Tongue (tissue), 1 donor: ENCODE measurements at regions not wholly inside any gene's neighbourhood (a gene's known extent, or its start where the extent isn't known, plus 50 kb on each side); places are given as distances from the start of the nearest gene placed in this dataset.
"Not testable (repeated sequence)": the region's sequence is repeated elsewhere in the genome, so short reads cannot be mapped to it uniquely, and the experiment has no call there.

Source experiments
- DNase-seq: peaks from one replicate; pipeline ENCODE4 v3.0.0-alpha.2; 2015

- no peak for DNase-seq
Measured at GRCh38 chr7:84879570-84880325, 307.1 kb downstream of the SEMA3D start.

- no peak for DNase-seq
Measured at GRCh38 chr7:84877943-84878570, 308.8 kb downstream of the SEMA3D start.

- DNase-seq = peak; percentile 24
Measured at GRCh38 chr7:84876061-84876821, 310.6 kb downstream of the SEMA3D start.

GRCh38 chr7:84865560-84865959 is 321.3 kb downstream of the SEMA3D start:
- no peak for DNase-seq

DNA sequence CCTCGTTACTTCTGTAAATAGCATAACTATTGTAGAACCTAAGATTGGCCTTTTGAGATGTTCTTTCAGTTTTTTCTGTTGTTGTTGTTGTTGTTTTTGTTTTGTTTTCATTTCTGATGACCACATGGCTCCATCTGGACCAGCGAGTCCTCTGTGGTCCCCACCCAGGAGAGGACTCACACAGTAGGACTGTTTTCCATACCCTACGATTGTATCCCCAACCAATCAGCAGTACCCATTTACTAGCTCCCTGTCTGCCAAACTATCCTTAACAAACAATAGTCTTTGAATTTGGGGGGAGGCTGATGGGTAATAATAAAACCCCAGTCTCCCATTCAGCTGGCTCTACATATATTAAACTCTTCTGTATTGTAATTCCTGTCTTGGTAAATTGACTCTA is 329.5 kb downstream of the SEMA3D start:
- DNase-seq = no peak

DNA sequence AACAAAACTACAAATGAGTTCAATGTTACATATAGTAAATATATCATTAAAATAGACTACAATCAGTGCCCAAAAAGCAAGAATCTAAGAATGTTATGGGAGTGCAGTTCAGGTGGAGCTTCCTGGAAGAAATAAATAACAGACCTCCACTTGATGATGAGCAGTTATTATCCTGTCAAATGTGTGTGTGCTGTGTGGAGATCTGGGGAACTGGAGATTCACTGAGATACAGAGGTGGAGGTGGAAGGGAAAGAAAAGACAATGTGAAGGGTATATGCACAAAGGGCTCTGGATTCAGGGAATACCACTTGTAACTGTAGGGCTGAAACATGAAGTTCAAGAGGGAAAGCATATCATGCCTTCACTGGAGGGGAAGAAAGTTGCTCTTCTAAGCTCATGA is 331.1 kb downstream of the SEMA3D start:
- no peak for DNase-seq

DNA sequence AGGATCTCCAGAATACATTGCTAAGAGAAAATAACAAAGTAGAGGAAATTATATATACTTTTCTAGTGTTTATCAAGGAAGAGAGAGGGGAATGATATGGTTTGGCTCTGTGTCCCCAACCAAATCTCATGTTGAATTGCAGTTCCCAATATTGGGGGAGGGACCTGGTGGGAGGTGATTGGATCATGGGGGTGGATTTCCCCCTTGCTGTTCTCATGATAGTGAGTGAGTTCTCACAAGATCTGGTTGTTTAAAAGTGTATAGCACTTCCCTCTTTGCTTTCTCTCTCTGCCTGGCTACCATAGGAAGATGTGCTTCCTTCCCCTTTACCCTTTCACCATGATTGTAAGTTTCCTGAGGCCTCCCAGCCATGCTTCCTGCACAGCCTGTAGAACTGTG is 337.9 kb downstream of the SEMA3D start:
- DNase-seq = not testable (repeated sequence)

DNA sequence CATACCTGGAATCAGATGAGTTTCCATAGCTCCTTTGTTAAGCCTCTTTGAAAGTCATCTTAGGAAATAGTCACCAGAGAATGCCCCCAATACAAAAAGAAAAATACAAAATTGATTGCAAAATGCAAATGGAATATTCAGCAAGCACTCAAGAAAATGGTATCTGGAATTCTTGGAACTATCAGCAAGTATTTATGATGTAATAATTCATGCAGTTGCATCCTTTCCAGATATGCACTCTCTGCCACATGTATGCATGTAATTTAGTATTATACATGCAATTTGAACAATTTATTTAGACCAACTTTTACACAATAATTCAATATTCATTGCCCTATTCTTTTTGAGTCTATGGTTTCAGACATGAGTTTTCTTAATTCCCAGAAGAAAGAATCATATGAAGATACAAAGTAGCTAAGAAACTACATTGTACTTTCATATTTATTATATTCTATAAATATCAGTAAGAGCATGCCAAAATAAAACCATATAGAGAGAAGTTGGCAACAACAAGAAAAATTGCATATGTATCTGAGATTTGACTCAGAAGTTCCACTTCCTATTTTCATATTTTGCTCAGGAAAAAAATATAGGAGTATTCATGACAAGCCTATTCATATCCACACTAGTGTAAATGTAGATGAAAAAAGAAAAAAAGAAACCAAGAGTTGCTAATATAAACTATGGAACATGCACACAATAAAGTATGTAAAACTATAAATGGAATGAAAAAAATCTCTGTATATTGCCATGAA is 338.5 kb downstream of the SEMA3D start:
- no peak for DNase-seq

- no peak for DNase-seq
Measured at GRCh38 chr7:84847790-84848189, 339.1 kb downstream of the SEMA3D start.

GRCh38 chr7:84847038-84847437 is 339.8 kb downstream of the SEMA3D start:
- no peak for DNase-seq

DNA sequence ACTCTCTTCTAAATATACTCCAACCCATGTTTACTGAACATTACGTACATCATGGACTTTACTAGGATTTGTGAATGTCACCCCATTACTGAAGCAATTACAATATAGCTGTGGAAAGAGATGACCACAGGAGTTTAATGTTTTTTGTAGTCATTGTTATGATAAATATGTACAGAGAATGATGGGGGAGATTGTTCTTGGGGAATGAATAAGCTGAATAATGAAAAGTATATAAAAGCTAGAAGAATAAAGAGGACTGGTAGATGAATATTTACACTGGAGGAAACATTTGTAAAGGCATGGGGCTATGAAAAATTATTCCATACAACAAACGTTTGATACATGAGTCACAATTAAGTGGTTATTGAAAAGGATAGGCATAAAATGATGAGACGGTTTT is 340.9 kb downstream of the SEMA3D start:
- no peak for DNase-seq

- no peak for DNase-seq
Measured at GRCh38 chr7:84844771-84845170, 342.1 kb downstream of the SEMA3D start.

DNA sequence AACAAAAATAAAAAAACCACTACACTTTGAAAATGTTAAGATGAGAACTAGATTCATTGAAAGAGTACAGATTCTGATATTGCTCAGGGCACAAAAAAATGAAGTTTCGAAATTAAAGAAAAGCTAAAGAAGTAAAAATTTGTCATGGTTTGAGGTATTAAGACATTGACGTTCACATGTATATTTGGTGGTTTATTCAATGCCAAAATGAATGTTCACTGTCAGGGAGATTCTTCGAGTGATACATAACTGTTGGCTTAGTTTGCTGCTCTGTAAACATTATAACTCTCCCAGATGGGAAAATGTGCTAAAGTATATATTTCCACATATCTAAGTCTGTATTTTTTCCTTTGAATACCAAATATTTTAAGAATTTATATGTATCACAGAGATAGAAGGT is 345.0 kb downstream of the SEMA3D start:
- DNase-seq = peak; percentile 32

- no peak for DNase-seq
Measured at GRCh38 chr7:84838857-84839256, 348.0 kb downstream of the SEMA3D start.

DNA sequence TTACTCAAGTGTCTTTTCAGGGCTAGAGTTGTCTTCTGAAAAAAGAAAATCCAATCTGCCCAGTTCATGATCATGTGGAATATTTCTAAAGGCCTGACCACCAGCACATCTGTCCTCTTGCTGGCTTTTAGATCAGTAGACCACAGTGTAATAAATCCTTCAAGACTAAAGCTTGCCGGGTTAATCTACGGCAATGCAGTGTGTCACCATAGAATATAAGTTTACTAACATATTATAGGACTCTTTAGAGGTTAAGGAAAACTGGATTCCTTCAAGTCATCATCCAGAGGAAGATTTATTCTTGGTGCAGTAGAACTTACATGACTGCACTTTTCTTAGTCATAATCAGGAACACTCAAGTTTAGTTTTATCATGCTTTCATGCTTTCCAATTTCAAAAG is 349.5 kb downstream of the SEMA3D start:
- DNase-seq = no peak

DNA sequence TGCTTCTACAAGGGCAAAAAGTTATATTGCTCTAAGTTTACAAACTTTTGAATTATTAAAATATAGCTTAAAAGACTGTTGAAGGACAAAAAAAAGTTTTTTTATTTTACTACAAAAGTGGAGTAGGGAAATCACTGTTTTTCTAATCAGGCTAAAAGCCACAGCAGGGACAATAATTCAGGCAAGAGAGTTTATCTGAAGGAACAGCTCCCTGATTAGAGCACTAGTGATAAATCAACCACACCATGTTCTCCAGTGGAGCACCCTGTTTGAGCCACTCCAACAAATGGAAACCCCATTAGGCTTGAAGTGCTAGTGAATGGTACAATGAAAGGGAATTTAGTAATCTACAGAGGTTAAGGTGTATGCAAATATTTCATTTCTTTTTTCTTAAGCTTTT is 357.1 kb downstream of the SEMA3D start:
- DNase-seq = no peak

DNA sequence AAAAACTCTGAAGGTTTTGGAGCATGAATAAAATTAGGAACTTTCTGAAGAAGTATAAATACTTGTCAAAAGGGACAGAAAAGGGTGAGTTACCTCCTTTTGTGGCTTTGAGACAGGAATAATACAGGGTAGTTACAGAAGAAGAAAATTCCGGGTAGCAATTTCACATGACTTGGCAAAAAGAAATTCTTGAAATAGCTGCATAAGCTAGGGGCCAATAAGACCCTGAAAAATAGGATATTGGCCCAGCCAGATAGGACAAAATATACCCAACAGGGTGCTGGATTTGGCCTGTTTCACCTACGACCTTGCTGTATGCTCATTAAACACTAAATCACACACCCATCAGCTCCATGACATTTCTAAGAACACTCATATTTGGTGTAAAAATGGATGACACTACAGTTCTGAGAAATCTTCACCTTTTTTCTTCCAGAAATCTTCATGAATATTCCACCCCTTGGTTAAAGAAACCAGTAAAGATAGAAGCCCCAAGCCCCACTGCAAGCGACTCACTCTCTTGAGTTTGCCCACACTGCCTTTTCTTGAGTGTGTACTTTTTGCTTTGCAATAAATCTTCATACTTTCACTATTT is 362.7 kb downstream of the SEMA3D start:
- no peak for DNase-seq

DNA sequence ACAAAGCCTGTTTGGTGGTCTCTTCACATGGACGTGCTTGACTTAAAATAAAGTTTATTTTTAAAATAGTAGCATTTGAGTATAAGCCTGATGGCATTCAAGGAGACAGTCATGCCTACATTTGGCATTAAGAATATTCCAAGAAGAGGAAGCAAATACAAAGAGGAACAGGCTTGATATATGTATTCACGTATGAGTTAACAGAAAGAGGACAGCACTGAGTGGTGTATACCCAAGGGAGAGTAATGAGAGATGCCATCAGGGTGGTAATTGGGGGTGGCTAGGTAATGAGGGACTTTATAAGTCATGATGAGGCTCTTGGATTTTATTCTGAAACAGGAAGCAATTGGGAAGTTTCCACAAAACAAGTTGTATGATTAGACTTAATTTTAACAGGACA is 363.3 kb downstream of the SEMA3D start:
- DNase-seq = no peak

- no peak for DNase-seq
Measured at GRCh38 chr7:84822941-84823510, 363.8 kb downstream of the SEMA3D start.

GRCh38 chr7:84821671-84822534 is 365.0 kb downstream of the SEMA3D start:
- no peak for DNase-seq

DNA sequence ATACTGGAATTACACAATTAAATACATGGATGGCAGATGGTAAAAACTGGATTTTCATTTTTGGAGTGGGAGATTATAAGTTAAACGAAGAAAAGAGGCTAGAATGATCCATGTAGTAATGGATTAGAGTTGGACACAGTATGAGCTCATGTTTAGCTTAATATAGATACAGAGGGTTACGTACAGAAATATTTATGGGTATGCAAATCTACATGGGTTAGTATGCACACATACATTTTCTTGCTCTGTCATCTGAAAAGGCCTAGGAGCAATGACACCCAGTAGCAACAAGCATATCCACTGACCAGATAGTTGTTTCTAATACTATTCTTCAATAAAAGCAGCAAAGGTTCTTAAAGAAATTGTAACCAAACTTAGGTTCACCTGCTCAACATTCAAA is 366.4 kb downstream of the SEMA3D start:
- peak; percentile 5 for DNase-seq
